KMS-11 (cell line): ENCODE measurements at regions not wholly inside any gene's neighbourhood (a gene's known extent, or its start where the extent isn't known, plus 50 kb on each side); places are given as distances from the start of the nearest gene placed in this dataset.

Experiments used
- H2AFZ ChIP-seq: fragments of 200-600 bp; sonication (generic); 2 replicates; pipeline ENCODE4 v1.6.1; 2016; ENCODE audit warnings: antibody characterized with exemption, mixed run types, low read depth
- H3K27ac ChIP-seq: fragments of 200-600 bp; sonication (generic); 2 replicates; pipeline ENCODE4 v1.6.1; 2016; ENCODE audit warnings: mild to moderate bottlenecking, mixed run types
- H3K27me3 ChIP-seq: fragments of 200-600 bp; sonication (generic); 2 replicates; pipeline ENCODE4 v1.6.1; 2017; ENCODE audit warnings: mild to moderate bottlenecking, low read depth, mixed run types, moderate library complexity; ENCODE audit not compliant: insufficient read depth
- H3K36me3 ChIP-seq: fragments of 200-600 bp; sonication (generic); 2 replicates; pipeline ENCODE4 v1.6.1; 2017; ENCODE audit warnings: mild to moderate bottlenecking, mixed run types; ENCODE audit not compliant: insufficient read depth
- H3K4me1 ChIP-seq: fragments of 200-600 bp; sonication (generic); 2 replicates; pipeline ENCODE4 v1.6.1; 2016; ENCODE audit warnings: mild to moderate bottlenecking, low read depth, mixed run types; ENCODE audit not compliant: poor library complexity, severe bottlenecking
- H3K4me2 ChIP-seq: fragments of 200-600 bp; sonication (generic); 2 replicates; pipeline ENCODE4 v1.7.0; 2016; ENCODE audit warnings: mild to moderate bottlenecking, mixed run types
- H3K4me3 ChIP-seq: fragments of 200-600 bp; sonication (generic); IDR thresholded peaks from 2 replicates; pipeline ENCODE4 v1.6.1; 2017; ENCODE audit warnings: low read depth, low read length, mixed read lengths; ENCODE audit not compliant: insufficient read depth
- H3K79me2 ChIP-seq: fragments of 200-600 bp; sonication (generic); 2 replicates; pipeline ENCODE4 v1.6.1; 2016; ENCODE audit warnings: low read depth, mixed run types; ENCODE audit not compliant: insufficient read depth
- H3K9ac ChIP-seq: fragments of 200-600 bp; sonication (generic); 2 replicates; pipeline ENCODE4 v1.6.1; 2016; ENCODE audit warnings: mild to moderate bottlenecking, mixed run types
- H4K20me1 ChIP-seq: fragments of 200-600 bp; sonication (generic); 2 replicates; pipeline ENCODE4 v1.6.1; 2016; ENCODE audit warnings: mild to moderate bottlenecking, mixed run types; ENCODE audit not compliant: insufficient read depth
- TF ChIP-seq, protein P1 (sequence below): fragments of 200-600 bp; sonication (generic); conservative IDR thresholded peaks from 2 replicates; pipeline ENCODE4 v1.6.1; 2017; ENCODE audit warnings: low read depth, mild to moderate bottlenecking, antibody characterized with exemption, low read length, moderate library complexity, mixed read lengths

- TF ChIP-seq, protein P1, sequence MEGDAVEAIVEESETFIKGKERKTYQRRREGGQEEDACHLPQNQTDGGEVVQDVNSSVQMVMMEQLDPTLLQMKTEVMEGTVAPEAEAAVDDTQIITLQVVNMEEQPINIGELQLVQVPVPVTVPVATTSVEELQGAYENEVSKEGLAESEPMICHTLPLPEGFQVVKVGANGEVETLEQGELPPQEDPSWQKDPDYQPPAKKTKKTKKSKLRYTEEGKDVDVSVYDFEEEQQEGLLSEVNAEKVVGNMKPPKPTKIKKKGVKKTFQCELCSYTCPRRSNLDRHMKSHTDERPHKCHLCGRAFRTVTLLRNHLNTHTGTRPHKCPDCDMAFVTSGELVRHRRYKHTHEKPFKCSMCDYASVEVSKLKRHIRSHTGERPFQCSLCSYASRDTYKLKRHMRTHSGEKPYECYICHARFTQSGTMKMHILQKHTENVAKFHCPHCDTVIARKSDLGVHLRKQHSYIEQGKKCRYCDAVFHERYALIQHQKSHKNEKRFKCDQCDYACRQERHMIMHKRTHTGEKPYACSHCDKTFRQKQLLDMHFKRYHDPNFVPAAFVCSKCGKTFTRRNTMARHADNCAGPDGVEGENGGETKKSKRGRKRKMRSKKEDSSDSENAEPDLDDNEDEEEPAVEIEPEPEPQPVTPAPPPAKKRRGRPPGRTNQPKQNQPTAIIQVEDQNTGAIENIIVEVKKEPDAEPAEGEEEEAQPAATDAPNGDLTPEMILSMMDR = no peak
- no peaks in the 10 kb centered on the region for H3K4me1 ChIP-seq
- H4K20me1 ChIP-seq = no peaks in the 10 kb centered on the region
- H3K27me3 ChIP-seq = no peaks in the 10 kb centered on the region
- no peak overlapping the region for H2AFZ ChIP-seq
- no peak overlapping the region for H3K9ac ChIP-seq
- H3K4me2 ChIP-seq = no peak overlapping the region
- H3K4me3 ChIP-seq = no peak overlapping the region
- no peak overlapping the region for H3K27ac ChIP-seq
- H3K36me3 ChIP-seq = no peaks in the 10 kb centered on the region
- no peaks in the 10 kb centered on the region for H3K79me2 ChIP-seq
Measured at GRCh38 chr3:161602475-161602874, 105.9 kb downstream of the OTOL1 start.

GRCh38 chr3:161602918-161603317 is 106.3 kb downstream of the OTOL1 start:
- no peak overlapping the region for H2AFZ ChIP-seq
- no peak overlapping the region for H3K27ac ChIP-seq
- no peaks in the 10 kb centered on the region for H4K20me1 ChIP-seq
- no peaks in the 10 kb centered on the region for H3K4me1 ChIP-seq
- no peak overlapping the region for H3K4me2 ChIP-seq
- H3K36me3 ChIP-seq = no peaks in the 10 kb centered on the region
- no peaks in the 10 kb centered on the region for H3K79me2 ChIP-seq
- no peak overlapping the region for H3K4me3 ChIP-seq
- TF ChIP-seq, protein P1 = no peak
- no peak overlapping the region for H3K9ac ChIP-seq
- no peaks in the 10 kb centered on the region for H3K27me3 ChIP-seq

DNA sequence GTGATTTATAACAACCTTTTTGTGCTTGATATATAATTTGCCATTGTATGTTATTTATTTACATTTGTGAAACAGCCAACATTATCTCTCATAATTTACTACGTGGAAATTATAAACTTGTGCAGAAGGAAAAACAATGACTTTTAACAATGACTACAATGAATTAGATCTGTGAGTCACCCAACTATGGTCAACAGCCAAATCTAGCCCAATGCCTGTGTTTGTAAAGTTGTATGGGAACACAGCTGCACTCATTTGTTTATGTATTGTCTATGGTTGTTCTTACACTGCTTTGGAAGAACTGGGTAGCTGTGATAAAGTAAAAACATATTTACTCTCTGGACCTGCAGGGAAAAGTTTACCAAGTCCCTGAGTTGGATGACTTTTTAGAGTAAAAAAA is 110.4 kb downstream of the OTOL1 start:
- H3K4me3 ChIP-seq = no peak overlapping the region
- H2AFZ ChIP-seq = no peak overlapping the region
- no peaks in the 10 kb centered on the region for H3K79me2 ChIP-seq
- H3K4me2 ChIP-seq = no peak overlapping the region
- no peaks in the 10 kb centered on the region for H3K27me3 ChIP-seq
- no peak overlapping the region for H3K27ac ChIP-seq
- no peaks in the 10 kb centered on the region for H4K20me1 ChIP-seq
- H3K4me1 ChIP-seq = no peaks in the 10 kb centered on the region
- H3K9ac ChIP-seq = no peak overlapping the region
- H3K36me3 ChIP-seq = no peaks in the 10 kb centered on the region
- TF ChIP-seq, protein P1 = no peak

- Histone ChIP-seq H3K79me2 (no peaks in the 10 kb centered on the region), H3K36me3 (no peaks in the 10 kb centered on the region)
- TF ChIP-seq, protein P1 = no peak
Measured at GRCh38 chr3:161619351-161619750, 122.7 kb downstream of the OTOL1 start.

GRCh38 chr3:161630794-161631193 is 134.2 kb downstream of the OTOL1 start:
- Histone ChIP-seq H3K9ac (no peak overlapping the region), H3K36me3 (no peaks in the 10 kb centered on the region), H4K20me1 (no peaks in the 10 kb centered on the region), H3K4me2 (no peak overlapping the region), H3K79me2 (no peaks in the 10 kb centered on the region), H3K27me3 (no peaks in the 10 kb centered on the region), H3K4me1 (no peaks in the 10 kb centered on the region), H3K27ac (no peak overlapping the region), H3K4me3 (no peak overlapping the region), H2AFZ (no peak overlapping the region)
- TF ChIP-seq, protein P1 = no peak

More at GRCh38 chr3:161619351-161619750, 122.7 kb downstream of the OTOL1 start:
- Histone ChIP-seq H3K4me2 (no peak overlapping the region), H3K9ac (no peak overlapping the region), H2AFZ (no peak overlapping the region), H3K27ac (no peak overlapping the region), H3K4me3 (no peak overlapping the region), H3K27me3 (no peaks in the 10 kb centered on the region), H3K4me1 (no peaks in the 10 kb centered on the region), H4K20me1 (no peaks in the 10 kb centered on the region)
